Cardiac muscle cell (in vitro differentiated cells and primary cell): ENCODE measurements at regions not wholly inside any gene's neighbourhood (a gene's known extent, or its start where the extent isn't known, plus 50 kb on each side); places are given as distances from the start of the nearest gene placed in this dataset.

ENCODE experiments used
- DNase-seq, 2 donors: peaks; one replicate each; pipeline versions ENCODE4 v3.0.0 to v3.0.0-alpha.2; 2010 to 2017; ENCODE audit warnings: low read depth in 1 of 2, low spot score in 1 of 2
- H3K27ac ChIP-seq: fragments of 200-600 bp; sonication (generic); 2 replicates; pipeline ENCODE4 v1.5.1; 2016
- H3K27me3 ChIP-seq: fragments of 200-600 bp; sonication (generic); 2 replicates; pipeline ENCODE4 v1.6.0; 2016; ENCODE audit warnings: control low read depth
- H3K36me3 ChIP-seq: fragments of 200-600 bp; sonication (generic); 2 replicates; pipeline ENCODE4 v1.5.1; 2016; ENCODE audit warnings: control low read depth
- H3K4me1 ChIP-seq: fragments of 200-600 bp; sonication (generic); 2 replicates; pipeline ENCODE4 v1.8.1; 2017; ENCODE audit warnings: low read depth, mild to moderate bottlenecking, mixed run types
- H3K4me3 ChIP-seq: fragments of 200-600 bp; sonication (generic); 2 replicates; pipeline ENCODE4 v1.5.1; 2016; ENCODE audit warnings: mild to moderate bottlenecking
- H3K9me3 ChIP-seq: fragments of 200-600 bp; sonication (generic); 2 replicates; pipeline ENCODE4 v1.5.1; 2017; ENCODE audit warnings: low read depth, mild to moderate bottlenecking, control low read depth
- TF ChIP-seq, protein P1 (sequence below): IDR thresholded peaks from 2 replicates; pipeline ENCODE4 v1.5.1; 2012; ENCODE audit warnings: low read depth, mild to moderate bottlenecking, low read length

- DNase-seq: no peak
- H3K9me3 ChIP-seq: no peaks in the 10 kb centered on the region
- no peak overlapping the region for H3K27ac ChIP-seq
- H3K4me3 ChIP-seq: no peak overlapping the region
- H3K27me3 ChIP-seq: no peaks in the 10 kb centered on the region
- TF ChIP-seq, protein P1, sequence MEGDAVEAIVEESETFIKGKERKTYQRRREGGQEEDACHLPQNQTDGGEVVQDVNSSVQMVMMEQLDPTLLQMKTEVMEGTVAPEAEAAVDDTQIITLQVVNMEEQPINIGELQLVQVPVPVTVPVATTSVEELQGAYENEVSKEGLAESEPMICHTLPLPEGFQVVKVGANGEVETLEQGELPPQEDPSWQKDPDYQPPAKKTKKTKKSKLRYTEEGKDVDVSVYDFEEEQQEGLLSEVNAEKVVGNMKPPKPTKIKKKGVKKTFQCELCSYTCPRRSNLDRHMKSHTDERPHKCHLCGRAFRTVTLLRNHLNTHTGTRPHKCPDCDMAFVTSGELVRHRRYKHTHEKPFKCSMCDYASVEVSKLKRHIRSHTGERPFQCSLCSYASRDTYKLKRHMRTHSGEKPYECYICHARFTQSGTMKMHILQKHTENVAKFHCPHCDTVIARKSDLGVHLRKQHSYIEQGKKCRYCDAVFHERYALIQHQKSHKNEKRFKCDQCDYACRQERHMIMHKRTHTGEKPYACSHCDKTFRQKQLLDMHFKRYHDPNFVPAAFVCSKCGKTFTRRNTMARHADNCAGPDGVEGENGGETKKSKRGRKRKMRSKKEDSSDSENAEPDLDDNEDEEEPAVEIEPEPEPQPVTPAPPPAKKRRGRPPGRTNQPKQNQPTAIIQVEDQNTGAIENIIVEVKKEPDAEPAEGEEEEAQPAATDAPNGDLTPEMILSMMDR: no peak
- H3K4me1 ChIP-seq: no peaks in the 10 kb centered on the region
- no peaks in the 10 kb centered on the region for H3K36me3 ChIP-seq
Observed at GRCh38 chr18:68557183-68557582, 157.7 kb downstream of the TMX3 start.

DNA sequence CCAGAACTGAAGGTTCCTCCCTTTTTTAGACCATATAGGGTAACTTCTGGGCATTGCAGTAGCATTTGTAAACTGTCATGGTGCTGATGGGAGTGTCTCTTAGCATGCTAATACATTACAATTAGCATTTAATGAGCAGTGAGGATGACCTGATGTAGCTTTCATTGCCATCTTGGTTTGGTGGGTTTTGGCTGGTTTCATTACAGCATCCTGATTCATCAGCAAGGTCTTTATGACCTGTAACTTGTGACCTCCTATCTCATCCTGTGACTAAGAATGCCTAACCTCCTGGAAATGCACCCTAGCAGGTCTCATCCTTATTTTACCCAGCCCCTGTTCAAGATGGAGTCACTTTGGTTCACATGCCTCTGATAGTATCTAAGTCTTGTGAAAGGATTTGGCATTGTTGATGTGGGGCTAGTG, 159.0 kb downstream of the TMX3 start:
- Histone ChIP-seq H3K27me3 (no peaks in the 10 kb centered on the region), H3K27ac (no peak overlapping the region), H3K4me3 (no peak overlapping the region), H3K36me3 (no peaks in the 10 kb centered on the region), H3K9me3 (no peaks in the 10 kb centered on the region), H3K4me1 (no peaks in the 10 kb centered on the region)
- TF ChIP-seq, protein P1: no peak
- no peak for DNase-seq

DNA sequence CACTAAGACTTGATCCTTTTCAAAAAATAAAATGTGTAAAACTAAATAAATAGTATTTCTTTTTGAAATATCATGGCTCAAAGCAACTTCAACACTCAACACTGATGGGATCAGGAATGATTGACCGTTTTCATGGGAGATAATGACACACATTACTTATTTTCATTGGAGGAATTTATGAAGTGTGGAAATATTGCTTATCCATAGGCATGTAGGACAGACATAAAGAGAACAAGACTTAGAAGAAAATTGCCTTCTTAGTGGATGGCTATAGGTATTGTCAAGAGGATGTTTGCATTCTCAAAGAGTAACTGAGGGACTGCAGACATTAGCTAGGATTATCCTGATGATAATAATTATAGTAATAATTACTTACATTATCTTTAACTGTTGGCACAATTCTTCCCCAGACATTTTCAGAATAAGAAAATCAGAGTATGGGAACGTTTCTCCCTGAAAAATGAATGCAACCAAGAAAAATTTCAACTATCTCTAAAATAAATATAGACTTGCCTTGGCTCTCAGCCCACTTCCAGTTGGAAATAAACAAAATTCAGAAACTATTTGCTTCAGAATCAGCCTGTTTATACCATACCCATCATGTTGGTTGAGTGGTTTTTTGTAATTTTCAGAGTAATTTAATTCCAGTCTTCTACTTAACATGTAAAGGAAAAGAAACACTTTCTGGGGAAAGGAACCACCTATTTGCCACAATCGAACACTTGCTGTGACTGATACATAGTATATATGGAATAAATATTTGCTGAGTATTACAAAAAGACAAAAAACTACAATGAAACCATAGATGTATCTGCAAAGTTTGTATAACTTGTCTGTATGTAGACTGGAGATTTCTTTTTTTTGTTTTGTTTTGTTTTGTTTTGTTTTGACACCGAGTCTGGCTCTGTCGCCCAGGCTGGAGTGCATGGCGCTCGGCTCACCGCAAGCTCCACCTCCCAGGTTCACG, 165.7 kb downstream of the TMX3 start:
- Histone ChIP-seq H3K4me1 (no peaks in the 10 kb centered on the region), H3K4me3 (no peak overlapping the region), H3K9me3 (no peaks in the 10 kb centered on the region), H3K36me3 (no peaks in the 10 kb centered on the region), H3K27me3 (no peaks in the 10 kb centered on the region), H3K27ac (no peak overlapping the region)
- TF ChIP-seq, protein P1: no peak
- peak in 1 of 2 donors; percentile 25 for DNase-seq

GRCh38 chr18:68543344-68543743, 171.6 kb downstream of the TMX3 start:
- no peaks in the 10 kb centered on the region for H3K27me3 ChIP-seq
- DNase-seq: no peak
- H3K36me3 ChIP-seq: no peaks in the 10 kb centered on the region
- H3K4me3 ChIP-seq: no peak overlapping the region
- peaks cover 12% of the 10 kb centered on the region for H3K4me1 ChIP-seq
- no peaks in the 10 kb centered on the region for H3K9me3 ChIP-seq
- TF ChIP-seq, protein P1: no peak
- no peak overlapping the region for H3K27ac ChIP-seq

GRCh38 chr18:68542846-68543245, 172.1 kb downstream of the TMX3 start:
- TF ChIP-seq, protein P1: no peak
- Histone ChIP-seq H3K27me3 (no peaks in the 10 kb centered on the region), H3K4me1 (peaks cover 12% of the 10 kb centered on the region), H3K9me3 (no peaks in the 10 kb centered on the region), H3K27ac (no peak overlapping the region), H3K36me3 (no peaks in the 10 kb centered on the region), H3K4me3 (no peak overlapping the region)
- peak in 1 of 2 donors; percentile 31 for DNase-seq
